ENCODE measurements at regions not wholly inside any gene's neighbourhood (a gene's known extent, or its start where the extent isn't known, plus 50 kb on each side); places are given as distances from the start of the nearest gene placed in this dataset.

- TF ChIP-seq CTCF (optimal IDR thresholded peaks at IDR 0.05 in 1 of 3, IDR thresholded peaks at IDR 0.05 in 1 of 3, conservative IDR thresholded peaks at IDR 0.05 in 1 of 3; ENCODE audit: extremely low read depth in 1 of 3, insufficient read depth in 2 of 3, low read length in 3 of 3) (no peak), EZH2 (IDR thresholded peaks at IDR 0.05; ENCODE audit: low read length) (no peak)
These were observed 97.2 kb upstream of the PCGF5 start for GRCh38 chr10:91123261-91123660.

All from keratinocyte (primary cell).